ENCODE measurements at regions not wholly inside any gene's neighbourhood (a gene's known extent, or its start where the extent isn't known, plus 50 kb on each side); places are given as distances from the start of the nearest gene placed in this dataset.

GRCh38 chr20:1819311-1820137, 75.7 kb upstream of the SIRPA start:
- no peak for TF ChIP-seq TEAD4 (IDR thresholded peaks at IDR 0.05)
- no peak for TF ChIP-seq CREB1 (IDR thresholded peaks at IDR 0.05; ENCODE audit: low read depth)
- no peak for TF ChIP-seq RAD21 (IDR thresholded peaks at IDR 0.05; ENCODE audit: low read depth)
- TF ChIP-seq NFIC (IDR thresholded peaks at IDR 0.05) = no peak
- no peak for TF ChIP-seq REST (IDR thresholded peaks at IDR 0.05; ENCODE audit: low read depth)
- TF ChIP-seq EGR1 (IDR thresholded peaks at IDR 0.05) = no peak
- no peak for TF ChIP-seq EP300 (IDR thresholded peaks at IDR 0.05; ENCODE audit: borderline replicate concordance)
- TF ChIP-seq, protein P1, sequence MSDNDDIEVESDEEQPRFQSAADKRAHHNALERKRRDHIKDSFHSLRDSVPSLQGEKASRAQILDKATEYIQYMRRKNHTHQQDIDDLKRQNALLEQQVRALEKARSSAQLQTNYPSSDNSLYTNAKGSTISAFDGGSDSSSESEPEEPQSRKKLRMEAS (IDR thresholded peaks at IDR 0.05) = no peak
- no peak for TF ChIP-seq USF1 (IDR thresholded peaks at IDR 0.05)
- TF ChIP-seq CEBPB (IDR thresholded peaks at IDR 0.05) = no peak
- no peak for TF ChIP-seq FOXM1 (IDR thresholded peaks at IDR 0.05; ENCODE audit: borderline replicate concordance, low read depth)
- TF ChIP-seq ZBTB7A (IDR thresholded peaks at IDR 0.05; ENCODE audit: low read depth) = no peak

DNA sequence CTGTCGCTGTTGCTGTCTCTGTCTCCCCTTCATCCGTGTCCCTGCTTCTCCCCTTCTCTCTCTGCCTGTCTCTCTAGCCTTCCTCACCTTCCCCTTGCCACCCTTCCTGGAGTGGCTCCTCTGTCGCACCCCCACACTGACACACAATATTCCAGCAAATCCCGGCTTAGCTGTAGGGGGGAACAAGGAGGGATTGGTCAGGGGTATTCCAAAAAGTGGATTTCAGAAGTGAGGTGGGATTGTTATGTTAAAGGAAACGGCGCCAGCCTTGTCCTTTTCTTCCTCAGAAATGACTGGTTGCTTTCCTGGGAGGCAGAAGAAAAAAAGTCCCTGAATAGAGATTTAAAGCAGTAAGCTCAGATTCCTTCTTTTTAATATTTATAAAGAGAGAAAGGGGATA, 76.3 kb upstream of the SIRPA start:
- TF ChIP-seq TAF1 (IDR thresholded peaks at IDR 0.05; ENCODE audit: low read depth) = no peak
- TF ChIP-seq TEAD4 (IDR thresholded peaks at IDR 0.05) = no peak
- no peak for TF ChIP-seq CEBPB (IDR thresholded peaks at IDR 0.05)
- TF ChIP-seq EP300 (IDR thresholded peaks at IDR 0.05; ENCODE audit: borderline replicate concordance) = no peak
- no peak for TF ChIP-seq FOXM1 (IDR thresholded peaks at IDR 0.05; ENCODE audit: borderline replicate concordance, low read depth)

DNA sequence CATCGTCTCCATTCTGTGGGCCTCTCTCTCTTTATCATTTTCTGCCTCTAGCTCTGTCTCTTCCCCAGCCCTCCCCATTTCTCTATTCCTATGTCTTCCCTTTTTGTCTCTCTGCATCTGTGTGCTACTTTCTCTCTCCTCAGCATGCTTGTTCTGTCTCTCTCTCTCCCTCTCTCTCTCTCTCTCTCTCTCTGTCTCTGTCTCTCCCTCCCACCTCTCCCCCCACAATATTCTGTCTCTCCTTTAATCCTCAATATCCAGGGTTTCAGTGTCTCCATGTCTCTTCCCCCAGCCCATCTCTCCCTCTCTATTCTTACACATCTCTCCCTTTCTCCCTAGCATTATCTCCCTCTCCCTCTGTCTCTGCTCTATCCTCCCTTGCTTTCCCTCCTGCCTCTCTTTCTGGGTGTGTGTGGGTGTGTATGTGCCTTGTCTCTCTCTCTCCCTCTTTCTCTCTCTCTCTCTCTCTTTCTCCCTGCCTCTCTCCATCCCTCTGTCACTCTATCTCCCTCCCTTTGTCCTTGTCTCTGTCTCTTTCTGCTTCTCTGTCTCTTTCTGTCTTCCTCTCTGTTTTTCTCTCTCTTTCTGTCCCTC, 76.9 kb upstream of the SIRPA start:
- TF ChIP-seq TAF1 (IDR thresholded peaks at IDR 0.05; ENCODE audit: low read depth) = no peak
- no peak for TF ChIP-seq ZBTB7A (IDR thresholded peaks at IDR 0.05; ENCODE audit: low read depth)
- no peak for TF ChIP-seq TEAD4 (IDR thresholded peaks at IDR 0.05)
- no peak for TF ChIP-seq EGR1 (IDR thresholded peaks at IDR 0.05)
- no peak for TF ChIP-seq CEBPB (IDR thresholded peaks at IDR 0.05)
- TF ChIP-seq FOXM1 (IDR thresholded peaks at IDR 0.05; ENCODE audit: borderline replicate concordance, low read depth) = no peak
- no peak for TF ChIP-seq NFIC (IDR thresholded peaks at IDR 0.05)
- TF ChIP-seq EP300 (IDR thresholded peaks at IDR 0.05; ENCODE audit: borderline replicate concordance) = no peak
- no peak for TF ChIP-seq YY1 (IDR thresholded peaks at IDR 0.05; ENCODE audit: low read depth)
- TF ChIP-seq REST (IDR thresholded peaks at IDR 0.05; ENCODE audit: low read depth) = no peak
- no peak for TF ChIP-seq TCF12 (IDR thresholded peaks at IDR 0.05; ENCODE audit: low read depth)
- TF ChIP-seq USF1 (IDR thresholded peaks at IDR 0.05) = no peak
- TF ChIP-seq, protein P1 (IDR thresholded peaks at IDR 0.05) = no peak
- TF ChIP-seq CREB1 (IDR thresholded peaks at IDR 0.05; ENCODE audit: low read depth) = no peak
- TF ChIP-seq RAD21 (IDR thresholded peaks at IDR 0.05; ENCODE audit: low read depth) = no peak

DNA sequence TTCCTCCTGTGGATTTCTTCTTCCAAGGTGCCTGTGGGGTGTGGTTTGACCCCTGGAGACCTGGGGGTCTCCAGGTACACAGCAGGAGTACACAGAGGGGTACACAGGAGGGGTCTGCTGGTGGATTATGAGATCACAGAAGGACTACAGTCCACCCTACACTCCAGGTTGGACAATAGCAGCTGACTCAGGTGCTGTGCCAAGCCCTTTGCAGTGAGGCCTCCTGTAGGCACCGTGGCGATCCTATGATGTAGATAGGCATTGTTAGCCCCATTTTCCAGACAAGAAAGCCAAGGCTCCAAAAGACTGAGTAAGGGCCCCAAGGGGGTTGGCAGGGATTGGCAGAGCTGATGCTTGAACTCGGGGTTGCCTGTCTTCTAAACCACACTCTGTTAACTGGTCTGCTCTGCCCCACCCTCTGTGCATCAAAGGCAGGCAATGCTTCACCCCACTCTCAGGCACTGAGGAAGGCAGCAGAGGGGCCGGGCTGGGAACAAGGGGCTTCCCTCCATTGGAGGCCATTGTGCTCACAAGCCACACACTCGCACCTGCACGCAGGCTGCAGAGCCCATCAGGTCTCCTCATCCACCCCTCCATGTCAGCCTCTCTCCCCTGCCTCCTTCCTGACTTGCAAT, 77.5 kb upstream of the SIRPA start:
- TF ChIP-seq YY1 (IDR thresholded peaks at IDR 0.05; ENCODE audit: low read depth) (no peak), TAF1 (IDR thresholded peaks at IDR 0.05; ENCODE audit: low read depth) (no peak), CREB1 (IDR thresholded peaks at IDR 0.05; ENCODE audit: low read depth) (no peak)

- TF ChIP-seq CEBPB (IDR thresholded peaks at IDR 0.05) = no peak
- no peak for TF ChIP-seq FOXM1 (IDR thresholded peaks at IDR 0.05; ENCODE audit: borderline replicate concordance, low read depth)
- no peak for TF ChIP-seq USF1 (IDR thresholded peaks at IDR 0.05)
- TF ChIP-seq TAF1 (IDR thresholded peaks at IDR 0.05; ENCODE audit: low read depth) = no peak
- TF ChIP-seq YY1 (IDR thresholded peaks at IDR 0.05; ENCODE audit: low read depth) = no peak
- TF ChIP-seq EP300 (IDR thresholded peaks at IDR 0.05; ENCODE audit: borderline replicate concordance) = no peak
- no peak for TF ChIP-seq RAD21 (IDR thresholded peaks at IDR 0.05; ENCODE audit: low read depth)
- TF ChIP-seq REST (IDR thresholded peaks at IDR 0.05; ENCODE audit: low read depth) = no peak
- no peak for TF ChIP-seq TCF12 (IDR thresholded peaks at IDR 0.05; ENCODE audit: low read depth)
- no peak for TF ChIP-seq ZBTB7A (IDR thresholded peaks at IDR 0.05; ENCODE audit: low read depth)
- no peak for TF ChIP-seq CREB1 (IDR thresholded peaks at IDR 0.05; ENCODE audit: low read depth)
- no peak for TF ChIP-seq NFIC (IDR thresholded peaks at IDR 0.05)
- TF ChIP-seq, protein P1 (IDR thresholded peaks at IDR 0.05) = no peak
- TF ChIP-seq TEAD4 (IDR thresholded peaks at IDR 0.05) = no peak
- TF ChIP-seq EGR1 (IDR thresholded peaks at IDR 0.05) = no peak
These were observed 78.5 kb upstream of the SIRPA start for GRCh38 chr20:1816384-1817381.
